T-helper 17 cell (primary cell): ENCODE measurements at regions not wholly inside any gene's neighbourhood (a gene's known extent, or its start where the extent isn't known, plus 50 kb on each side); places are given as distances from the start of the nearest gene placed in this dataset.
A peak's percentile ranks its signal among the peaks of the same experiment; 100 is the strongest.

Source experiments
- ATAC-seq: fragments of 150-1000 bp; cut with Tn5 transposase; 2 replicates; pipeline ENCODE4 v1.10.0; 2021; ENCODE audit warnings: mild to moderate bottlenecking, moderate library complexity
- DNase-seq, 3 donors: peaks; one replicate each; pipeline versions ENCODE4 v3.0.0 to v3.0.0-alpha.2; 2020 to 2021
- H3K9me3 ChIP-seq: one replicate; pipeline ENCODE4 v1.7.0; 2013; ENCODE audit warnings: low read length, mild to moderate bottlenecking; ENCODE audit not compliant: control insufficient read depth, poor library complexity, severe bottlenecking
- H3K27ac Mint-ChIP-seq: one replicate; pipeline ENCODE4 v1.8.0; 2022; ENCODE audit warnings: mild to moderate bottlenecking, moderate library complexity, mixed read lengths
- H3K27me3 Mint-ChIP-seq: one replicate; pipeline ENCODE4 v1.8.0; 2022; ENCODE audit warnings: mixed read lengths
- H3K36me3 Mint-ChIP-seq: one replicate; pipeline ENCODE4 v1.8.0; 2022; ENCODE audit warnings: low read depth, mixed read lengths
- H3K4me1 Mint-ChIP-seq: one replicate; pipeline ENCODE4 v1.8.0; 2022; ENCODE audit warnings: mild to moderate bottlenecking, mixed read lengths
- H3K4me3 Mint-ChIP-seq: one replicate; pipeline ENCODE4 v1.8.0; 2022; ENCODE audit warnings: mild to moderate bottlenecking, moderate library complexity, mixed read lengths

- H3K27ac Mint-ChIP-seq = no peak overlapping the region
- no peaks in the 10 kb centered on the region for H3K27me3 Mint-ChIP-seq
- H3K4me3 Mint-ChIP-seq = no peak overlapping the region
- no peaks in the 10 kb centered on the region for H3K9me3 ChIP-seq
- DNase-seq (no peak), ATAC-seq (no peak)
- peaks cover 4% of the 10 kb centered on the region for H3K36me3 Mint-ChIP-seq
- peaks cover 15% of the 10 kb centered on the region for H3K4me1 Mint-ChIP-seq
These were observed 253.9 kb upstream of the EGLN3 start for GRCh38 chr14:34204774-34205173.

DNA sequence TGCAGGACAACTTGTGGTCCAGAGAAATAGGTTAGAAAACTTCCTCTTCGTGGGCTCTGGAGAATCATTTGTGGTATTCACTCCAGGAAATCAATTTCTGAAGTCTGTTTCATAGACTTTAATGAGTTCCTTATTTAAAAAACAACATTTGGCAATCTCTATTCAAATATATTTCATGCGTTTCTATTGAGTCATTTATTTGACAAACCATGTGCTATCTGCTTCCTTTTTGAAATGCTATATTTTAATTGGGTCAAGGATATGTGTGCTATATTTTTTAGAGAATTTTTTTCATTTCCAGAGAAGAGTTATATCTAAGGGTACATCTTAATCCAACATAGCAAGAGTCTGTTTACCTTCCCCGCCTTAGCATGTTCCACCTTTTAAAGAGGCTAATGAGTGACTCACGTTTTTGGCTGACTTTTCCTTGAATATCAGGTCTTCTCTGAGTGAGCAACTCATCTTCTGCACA, 252.4 kb upstream of the EGLN3 start:
- H3K4me3 Mint-ChIP-seq = no peak overlapping the region
- peaks cover 22% of the 10 kb centered on the region for H3K4me1 Mint-ChIP-seq
- no peak overlapping the region for H3K27ac Mint-ChIP-seq
- no peaks in the 10 kb centered on the region for H3K9me3 ChIP-seq
- peaks cover 4% of the 10 kb centered on the region for H3K36me3 Mint-ChIP-seq
- no peak for ATAC-seq
- no peaks in the 10 kb centered on the region for H3K27me3 Mint-ChIP-seq
- DNase-seq = no peak

- ATAC-seq (no peak), DNase-seq (no peak)
- no peak overlapping the region for H3K4me3 Mint-ChIP-seq
- peaks cover 4% of the 10 kb centered on the region for H3K36me3 Mint-ChIP-seq
- peak overlapping the region; percentile 39 for H3K27ac Mint-ChIP-seq
- H3K4me1 Mint-ChIP-seq = peaks cover 26% of the 10 kb centered on the region
- no peaks in the 10 kb centered on the region for H3K9me3 ChIP-seq
- peaks cover 10% of the 10 kb centered on the region for H3K27me3 Mint-ChIP-seq
These were observed 251.2 kb upstream of the EGLN3 start for GRCh38 chr14:34201909-34202637.

GRCh38 chr14:34199585-34199984, 248.7 kb upstream of the EGLN3 start:
- no peaks in the 10 kb centered on the region for H3K9me3 ChIP-seq
- no peaks in the 10 kb centered on the region for H3K36me3 Mint-ChIP-seq
- peaks cover 26% of the 10 kb centered on the region for H3K4me1 Mint-ChIP-seq
- peaks cover 10% of the 10 kb centered on the region for H3K27me3 Mint-ChIP-seq
- ATAC-seq = peak; percentile 37
- H3K27ac Mint-ChIP-seq = peak overlapping the region; percentile 17
- no peak overlapping the region for H3K4me3 Mint-ChIP-seq
- no peak for DNase-seq

- ATAC-seq = no peak
- no peak overlapping the region for H3K4me3 Mint-ChIP-seq
- peaks cover 23% of the 10 kb centered on the region for H3K4me1 Mint-ChIP-seq
- no peak overlapping the region for H3K27ac Mint-ChIP-seq
- peaks cover 10% of the 10 kb centered on the region for H3K27me3 Mint-ChIP-seq
- H3K36me3 Mint-ChIP-seq = no peaks in the 10 kb centered on the region
- DNase-seq = no peak
- H3K9me3 ChIP-seq = no peaks in the 10 kb centered on the region
These were observed 247.2 kb upstream of the EGLN3 start for GRCh38 chr14:34198096-34198495.

DNA sequence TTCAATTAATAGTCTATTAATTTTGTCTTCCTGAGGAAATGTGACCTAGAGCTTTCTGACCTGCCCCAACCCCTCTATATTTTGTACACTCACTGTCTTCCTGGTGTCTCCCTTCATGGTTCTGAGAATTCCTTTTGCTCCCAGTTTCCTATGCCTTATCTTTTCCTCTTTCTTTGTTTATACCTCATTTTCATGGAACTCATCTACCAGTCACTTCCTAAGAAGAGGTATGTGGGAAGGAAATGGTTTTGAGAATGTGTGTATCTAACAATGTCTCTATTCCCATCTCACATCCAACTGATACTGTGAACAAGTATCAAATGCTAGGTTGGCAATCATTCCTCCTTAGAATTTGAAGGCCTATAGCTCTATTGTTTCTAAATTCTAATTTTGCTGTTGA, 245.1 kb upstream of the EGLN3 start:
- DNase-seq (no peak), ATAC-seq (no peak)
- Mint-ChIP-seq H3K4me3 (no peak overlapping the region), H3K36me3 (no peaks in the 10 kb centered on the region), H3K4me1 (peaks cover 16% of the 10 kb centered on the region), H3K27me3 (peaks cover 10% of the 10 kb centered on the region), H3K27ac (no peak overlapping the region)
- no peaks in the 10 kb centered on the region for H3K9me3 ChIP-seq

DNA sequence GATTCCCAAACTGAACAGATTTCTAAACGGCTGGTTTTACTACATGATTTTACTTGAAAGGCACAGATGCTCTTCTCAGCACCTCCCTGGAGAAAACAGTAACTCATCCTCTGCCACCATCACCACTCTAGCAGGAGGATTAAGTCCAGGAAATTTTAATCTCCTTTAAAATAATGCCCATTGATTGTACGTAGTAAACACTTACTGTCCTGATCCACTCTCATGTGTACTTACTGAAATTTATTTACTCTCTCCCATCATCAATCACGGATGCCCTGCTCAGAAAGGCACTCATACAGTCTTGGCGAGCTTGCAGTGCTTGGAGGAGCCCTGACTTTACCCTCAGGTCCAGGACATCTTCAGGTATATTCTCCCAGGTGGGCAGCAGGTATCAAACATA, 239.8 kb upstream of the EGLN3 start:
- DNase-seq = no peak
- H3K9me3 ChIP-seq = no peaks in the 10 kb centered on the region
- H3K27ac Mint-ChIP-seq = no peak overlapping the region
- ATAC-seq = no peak
- no peak overlapping the region for H3K4me3 Mint-ChIP-seq
- H3K4me1 Mint-ChIP-seq = no peaks in the 10 kb centered on the region
- H3K27me3 Mint-ChIP-seq = no peaks in the 10 kb centered on the region
- no peaks in the 10 kb centered on the region for H3K36me3 Mint-ChIP-seq

DNA sequence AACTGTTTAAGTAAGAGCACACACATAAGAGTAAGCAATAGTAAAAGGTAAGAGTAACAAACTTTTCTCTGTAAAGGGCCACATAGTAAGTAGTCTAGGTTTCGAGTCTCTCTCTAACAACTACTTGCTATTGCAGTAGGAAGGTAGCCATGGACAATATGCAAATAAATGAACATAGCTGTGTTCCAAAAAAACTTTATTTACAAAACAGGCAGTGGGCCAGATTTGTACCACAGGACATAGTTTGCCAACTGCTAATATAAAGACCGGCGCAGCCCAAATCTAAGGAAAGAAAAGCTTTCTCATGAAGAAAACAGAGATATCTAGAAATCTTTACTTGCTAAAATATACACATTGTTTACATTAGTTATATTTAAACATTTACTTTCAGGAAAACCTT, 239.0 kb upstream of the EGLN3 start:
- H3K4me1 Mint-ChIP-seq = no peaks in the 10 kb centered on the region
- no peaks in the 10 kb centered on the region for H3K36me3 Mint-ChIP-seq
- no peaks in the 10 kb centered on the region for H3K27me3 Mint-ChIP-seq
- ATAC-seq = no peak
- no peaks in the 10 kb centered on the region for H3K9me3 ChIP-seq
- no peak for DNase-seq
- no peak overlapping the region for H3K27ac Mint-ChIP-seq
- H3K4me3 Mint-ChIP-seq = no peak overlapping the region

DNA sequence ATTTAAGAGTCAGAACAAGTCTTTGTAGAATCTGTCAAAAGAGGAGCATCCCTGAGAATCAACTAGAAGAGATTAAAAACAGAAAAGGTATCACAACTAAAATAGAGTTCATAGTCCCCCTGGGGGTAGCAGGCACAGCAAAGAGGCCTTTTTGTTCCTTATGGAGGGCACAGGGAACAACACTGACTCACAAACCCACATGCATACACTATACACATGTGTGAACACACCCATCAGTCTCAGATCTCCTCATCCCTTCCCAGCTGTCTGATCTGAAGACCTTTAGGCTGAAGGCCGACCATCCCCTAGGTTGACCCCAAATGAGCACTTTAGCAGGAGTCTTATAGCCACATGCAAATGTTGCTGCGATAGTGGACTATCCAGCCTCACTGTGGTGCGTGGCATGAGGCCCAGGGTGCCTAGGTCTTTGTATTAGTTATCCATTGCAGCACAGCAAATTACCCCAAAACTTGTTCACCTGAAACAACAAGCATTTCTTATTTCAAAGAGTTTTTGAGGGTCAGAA, 236.7 kb upstream of the EGLN3 start:
- no peaks in the 10 kb centered on the region for H3K27me3 Mint-ChIP-seq
- no peaks in the 10 kb centered on the region for H3K36me3 Mint-ChIP-seq
- ATAC-seq (no peak), DNase-seq (no peak)
- no peaks in the 10 kb centered on the region for H3K4me1 Mint-ChIP-seq
- H3K9me3 ChIP-seq = no peaks in the 10 kb centered on the region
- no peak overlapping the region for H3K27ac Mint-ChIP-seq
- no peak overlapping the region for H3K4me3 Mint-ChIP-seq

GRCh38 chr14:34187061-34187460, 236.2 kb upstream of the EGLN3 start:
- ATAC-seq = no peak
- H3K4me1 Mint-ChIP-seq = no peaks in the 10 kb centered on the region
- no peaks in the 10 kb centered on the region for H3K27me3 Mint-ChIP-seq

GRCh38 chr14:34184126-34184525, 233.3 kb upstream of the EGLN3 start:
- no peaks in the 10 kb centered on the region for H3K9me3 ChIP-seq
- Mint-ChIP-seq H3K4me3 (no peak overlapping the region), H3K36me3 (no peaks in the 10 kb centered on the region), H3K4me1 (no peaks in the 10 kb centered on the region), H3K27ac (no peak overlapping the region), H3K27me3 (no peaks in the 10 kb centered on the region)
- DNase-seq = no peak
- no peak for ATAC-seq

More at GRCh38 chr14:34187061-34187460, 236.2 kb upstream of the EGLN3 start:
- DNase-seq = no peak
- no peaks in the 10 kb centered on the region for H3K36me3 Mint-ChIP-seq
- no peaks in the 10 kb centered on the region for H3K9me3 ChIP-seq
- no peak overlapping the region for H3K27ac Mint-ChIP-seq
- H3K4me3 Mint-ChIP-seq = no peak overlapping the region

DNA sequence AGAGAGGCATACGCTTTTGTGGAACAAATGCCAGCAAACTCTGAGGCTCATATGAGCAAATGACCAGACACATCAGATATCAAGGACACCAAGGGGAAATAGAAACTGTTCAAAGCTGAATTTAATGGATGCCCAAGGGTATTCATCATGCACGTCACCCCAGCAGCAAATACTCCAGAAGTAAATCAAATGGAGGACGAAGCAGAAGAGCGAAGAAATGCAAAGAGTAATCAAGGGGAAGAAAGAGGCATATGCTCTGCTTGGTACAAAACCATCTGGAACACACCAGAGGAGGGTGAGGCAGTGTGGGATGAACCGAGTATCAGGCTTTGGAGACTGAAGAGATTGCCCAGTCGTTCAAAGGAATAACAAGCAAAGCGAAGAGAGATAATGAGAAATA, 232.6 kb upstream of the EGLN3 start:
- no peak overlapping the region for H3K27ac Mint-ChIP-seq
- no peaks in the 10 kb centered on the region for H3K27me3 Mint-ChIP-seq
- ATAC-seq (no peak), DNase-seq (no peak)
- H3K4me1 Mint-ChIP-seq = no peaks in the 10 kb centered on the region
- H3K9me3 ChIP-seq = no peaks in the 10 kb centered on the region
- no peaks in the 10 kb centered on the region for H3K36me3 Mint-ChIP-seq
- H3K4me3 Mint-ChIP-seq = no peak overlapping the region

GRCh38 chr14:34181338-34181737, 230.5 kb upstream of the EGLN3 start:
- H3K9me3 ChIP-seq = no peaks in the 10 kb centered on the region
- Mint-ChIP-seq H3K27me3 (no peaks in the 10 kb centered on the region), H3K4me3 (no peak overlapping the region), H3K36me3 (no peaks in the 10 kb centered on the region), H3K4me1 (no peaks in the 10 kb centered on the region), H3K27ac (no peak overlapping the region)
- ATAC-seq = no peak
- no peak for DNase-seq

- Mint-ChIP-seq H3K36me3 (no peaks in the 10 kb centered on the region), H3K27ac (no peak overlapping the region), H3K27me3 (no peaks in the 10 kb centered on the region), H3K4me1 (no peaks in the 10 kb centered on the region), H3K4me3 (no peak overlapping the region)
- DNase-seq = no peak
- ATAC-seq = no peak
- no peaks in the 10 kb centered on the region for H3K9me3 ChIP-seq
These were observed 230.0 kb upstream of the EGLN3 start for GRCh38 chr14:34180869-34181268.
